Posterior vena cava (tissue), 2 donors: ENCODE measurements at regions not wholly inside any gene's neighbourhood (a gene's known extent, or its start where the extent isn't known, plus 50 kb on each side); places are given as distances from the start of the nearest gene placed in this dataset.

Experiments
- DNase-seq: peaks from one replicate; pipeline ENCODE4 v3.0.0-alpha.2; 2020; ENCODE audit warnings: low spot score
- intact Hi-C, 2 donors: fragments of 100-400 bp; cut with DNase I; formaldehyde crosslinking; loops; one replicate each; pipeline versions ENCODE4 v1.14.1 to v1.14.2; 2022 to 2023
- donor health status: DM: yes; HTN: yes; CAD: no.
- donor health status: DM: yes; HTN: yes; CAD: no.

DNA sequence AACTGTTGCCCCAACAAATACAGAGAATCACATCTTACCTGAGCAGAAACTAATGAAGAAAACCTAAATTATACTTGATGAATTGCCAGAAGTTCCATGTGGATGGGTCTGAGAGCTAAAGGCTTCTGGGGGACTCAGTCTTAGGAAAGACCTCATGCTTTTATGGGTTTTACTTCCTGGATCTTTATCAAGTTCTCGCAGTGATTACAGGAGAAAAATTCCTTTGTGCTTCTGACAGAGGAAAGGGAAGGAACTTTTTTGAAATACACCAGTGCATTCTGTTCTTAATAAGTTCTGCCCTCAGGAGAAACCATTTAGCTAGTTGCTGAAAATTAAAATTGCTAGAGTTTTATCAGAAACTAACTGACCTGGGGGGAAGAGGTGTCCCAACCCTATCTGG is 203.9 kb upstream of the KITLG start:
- intact Hi-C loops = no loop called here
- no peak for DNase-seq

DNA sequence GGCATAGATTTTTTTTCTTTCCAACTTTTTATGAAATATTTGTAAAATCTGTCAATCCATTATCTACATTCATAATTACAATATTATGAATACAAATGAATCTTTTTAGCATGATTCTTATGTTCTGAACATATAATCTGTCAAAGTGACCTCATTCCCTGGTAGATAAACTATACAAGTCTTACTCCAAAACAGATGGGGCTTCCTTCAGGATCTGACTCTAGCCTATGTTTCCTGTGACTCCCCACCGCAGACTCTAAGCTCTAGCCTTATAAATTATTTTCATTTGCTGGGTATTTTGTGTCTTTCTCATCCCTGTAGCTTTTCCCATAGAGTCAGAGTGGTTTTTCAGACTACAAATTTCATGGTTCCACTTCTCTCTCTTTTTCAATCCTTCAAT is 202.1 kb upstream of the KITLG start:
- intact Hi-C loops = no loop called here
- DNase-seq = no peak

- intact Hi-C loops = no loop called here
- DNase-seq = no peak
Measured at GRCh38 chr12:88781909-88782308, 201.6 kb upstream of the KITLG start.

- intact Hi-C loops = no loop called here
- no peak for DNase-seq
Measured at GRCh38 chr12:88778064-88778463, 197.8 kb upstream of the KITLG start.

- intact Hi-C loops = no loop called here
- DNase-seq = no peak
Measured at GRCh38 chr12:88775742-88776151, 195.5 kb upstream of the KITLG start.

DNA sequence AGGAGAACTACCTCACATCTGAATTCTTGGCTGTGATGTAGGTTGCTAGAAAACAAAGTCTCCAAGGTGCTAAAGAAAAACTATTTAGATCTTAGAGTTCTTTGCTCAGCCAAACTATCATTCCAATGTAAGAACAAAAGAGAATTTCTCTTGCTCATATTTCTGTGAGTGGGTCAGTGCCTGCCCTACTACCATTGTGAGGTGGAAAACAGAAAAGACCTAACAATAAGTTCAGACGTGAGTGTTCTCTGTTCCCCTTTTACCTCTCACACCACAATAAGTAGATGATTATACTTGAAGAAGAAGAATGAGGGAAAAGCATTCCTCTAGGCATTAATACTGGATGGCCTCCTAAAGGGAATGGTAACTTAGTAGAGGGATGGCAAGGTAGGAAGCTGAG is 187.4 kb upstream of the KITLG start:
- intact Hi-C loops = no loop called here
- no peak for DNase-seq

GRCh38 chr12:88764781-88765480 is 184.7 kb upstream of the KITLG start:
- no peak for DNase-seq
- intact Hi-C loops = no loop called here

DNA sequence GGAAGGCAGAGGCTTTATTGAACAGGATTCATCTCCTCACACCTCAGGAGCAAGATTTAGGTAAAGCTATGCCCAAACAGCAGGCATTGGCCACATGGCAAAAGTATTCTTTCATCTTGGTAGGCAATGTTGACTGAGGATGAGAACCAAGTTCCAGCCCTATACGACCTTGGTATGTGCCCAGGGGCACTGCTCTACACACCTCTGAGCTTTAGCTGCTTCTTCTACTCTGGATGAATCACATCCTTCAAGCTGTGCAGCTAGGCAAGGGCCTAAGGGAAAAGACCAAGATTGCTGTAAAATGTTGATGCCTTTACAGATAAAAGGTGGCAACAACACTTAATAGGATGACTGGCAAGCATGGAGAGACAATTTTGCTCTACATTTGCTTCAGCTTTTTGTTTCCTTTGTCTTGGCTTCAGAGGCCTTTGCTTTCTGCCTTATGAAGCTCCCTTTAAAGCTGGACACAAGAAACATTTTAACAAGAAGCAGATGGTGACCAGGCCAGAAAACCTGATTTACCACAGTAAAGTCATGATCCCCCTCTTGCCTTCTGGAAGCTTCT is 183.3 kb upstream of the KITLG start:
- DNase-seq = no peak
- intact Hi-C loops = no loop called here

DNA sequence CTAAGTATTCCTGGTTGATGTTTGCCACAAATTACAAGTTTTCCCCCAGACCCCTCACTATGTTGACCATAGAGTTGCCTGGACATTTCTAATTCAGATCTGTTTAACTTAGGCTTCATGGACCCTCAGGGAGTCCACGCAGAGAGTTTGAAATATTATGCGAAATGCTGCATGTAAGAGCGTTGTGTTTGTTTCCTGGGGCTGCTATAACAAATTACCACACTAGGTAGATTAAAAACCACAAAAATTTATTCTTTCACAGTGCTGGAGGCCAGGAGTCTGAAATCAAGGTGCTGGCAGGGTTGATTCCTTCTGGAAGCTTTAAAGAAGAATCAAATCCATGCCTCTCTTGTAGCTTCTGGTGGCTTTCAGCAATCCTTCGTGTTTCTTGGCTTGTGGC is 177.9 kb upstream of the KITLG start:
- intact Hi-C loops = no loop called here

GRCh38 chr12:88756917-88757316 is 176.6 kb upstream of the KITLG start:
- no peak for DNase-seq
- intact Hi-C loops = no loop called here

More for the DNA sequence above, 177.9 kb upstream of the KITLG start:
- no peak for DNase-seq

GRCh38 chr12:88756153-88756552 is 175.9 kb upstream of the KITLG start:
- DNase-seq = no peak
- intact Hi-C loops = no loop called here

GRCh38 chr12:88753707-88754106 is 173.4 kb upstream of the KITLG start:
- intact Hi-C loops = no loop called here
- DNase-seq = no peak

- no peak for DNase-seq
- intact Hi-C loops = no loop called here
Measured at GRCh38 chr12:88753066-88753465, 172.8 kb upstream of the KITLG start.

DNA sequence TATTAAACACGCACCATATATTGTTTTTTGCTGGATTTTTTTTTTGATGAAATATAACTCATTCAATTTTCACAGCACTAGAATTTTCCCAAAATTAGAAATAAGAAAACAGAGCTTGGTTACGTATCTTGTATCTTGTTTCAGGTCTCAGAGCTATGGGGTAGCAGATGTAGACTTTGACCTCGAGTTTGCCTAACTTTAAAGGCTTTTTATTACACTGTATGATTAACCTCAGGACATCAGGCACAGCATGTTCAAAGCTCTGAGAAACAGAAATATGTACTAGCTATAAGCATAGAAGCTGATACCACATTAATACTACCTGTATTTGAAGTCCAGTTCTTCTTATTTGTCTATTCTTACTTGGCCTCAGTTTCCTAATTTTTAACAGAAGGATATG is 171.9 kb upstream of the KITLG start:
- intact Hi-C loops = no loop called here

DNA sequence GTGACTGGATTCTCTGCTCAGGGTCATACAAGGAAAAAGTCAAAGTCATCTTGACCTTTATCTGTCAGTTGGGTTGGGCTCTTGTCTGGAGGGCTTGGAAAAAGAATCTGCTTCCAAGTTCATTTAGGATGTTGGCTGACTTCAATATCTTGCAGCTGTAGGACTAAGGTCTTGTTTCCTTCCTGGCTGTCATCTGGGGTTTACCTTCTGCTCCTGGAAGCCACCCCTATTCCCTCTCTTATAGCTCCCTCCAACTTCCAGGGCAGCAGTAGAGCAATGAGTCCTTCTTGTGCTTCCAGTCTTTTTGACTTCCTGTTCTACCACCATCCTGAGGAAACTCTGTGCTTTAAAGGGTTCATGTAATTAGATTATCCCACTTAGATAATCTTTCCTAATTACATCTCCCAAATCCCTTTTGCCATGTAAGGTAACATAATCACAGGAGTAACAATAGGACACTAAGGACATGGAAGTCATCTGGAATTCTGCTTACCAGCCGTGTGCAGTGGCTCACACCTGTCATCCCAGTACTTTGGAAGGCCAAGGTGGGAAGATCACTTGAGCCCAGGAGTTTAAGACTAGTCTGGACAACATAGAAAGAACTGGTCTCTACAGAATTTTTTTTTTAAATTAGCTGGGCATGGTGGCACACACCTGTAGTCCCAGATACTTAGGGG is 170.7 kb upstream of the KITLG start:
- intact Hi-C loops = no loop called here
- DNase-seq = no peak

More for the DNA sequence above, 171.9 kb upstream of the KITLG start:
- no peak for DNase-seq

GRCh38 chr12:88746386-88746785 is 166.1 kb upstream of the KITLG start:
- intact Hi-C loops = no loop called here

DNA sequence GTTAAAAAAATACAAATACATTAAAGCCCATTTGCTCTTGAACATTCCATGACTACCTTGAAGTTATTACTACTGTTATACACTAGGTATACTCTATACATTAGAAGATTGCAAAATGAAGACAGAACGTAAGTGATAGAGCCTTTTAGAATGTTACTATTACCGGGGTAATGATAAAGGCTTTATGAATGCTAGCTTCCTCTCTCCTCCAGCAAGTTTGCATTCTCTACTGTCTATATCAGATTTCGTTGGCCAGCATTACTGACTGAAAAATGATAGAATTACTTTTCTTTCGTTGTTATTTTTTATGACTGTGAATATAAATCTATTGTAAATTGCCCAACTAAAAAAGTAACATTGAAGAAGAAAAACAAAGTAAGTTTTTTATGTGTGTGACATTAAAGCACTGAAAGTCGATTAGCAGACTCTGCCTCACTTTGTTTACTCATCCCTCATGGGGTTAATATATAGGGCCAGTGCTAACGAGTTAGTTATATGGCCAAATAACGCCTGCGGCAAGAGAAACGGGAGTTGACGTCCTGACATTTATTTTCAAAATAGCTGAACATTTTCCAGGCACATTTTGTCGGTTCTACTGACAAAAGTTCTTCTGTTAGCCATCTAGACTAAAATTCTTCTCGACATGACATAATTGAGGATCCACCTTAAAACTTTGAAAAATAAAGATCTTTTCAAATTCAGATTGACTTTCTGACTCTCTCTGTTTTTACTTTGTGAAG is 163.8 kb upstream of the KITLG start:
- intact Hi-C loops = no loop called here
- no peak for DNase-seq

More at GRCh38 chr12:88746386-88746785, 166.1 kb upstream of the KITLG start:
- no peak for DNase-seq

GRCh38 chr12:88737838-88738472 is 157.7 kb upstream of the KITLG start:
- intact Hi-C loops = no loop called here
- DNase-seq = no peak

DNA sequence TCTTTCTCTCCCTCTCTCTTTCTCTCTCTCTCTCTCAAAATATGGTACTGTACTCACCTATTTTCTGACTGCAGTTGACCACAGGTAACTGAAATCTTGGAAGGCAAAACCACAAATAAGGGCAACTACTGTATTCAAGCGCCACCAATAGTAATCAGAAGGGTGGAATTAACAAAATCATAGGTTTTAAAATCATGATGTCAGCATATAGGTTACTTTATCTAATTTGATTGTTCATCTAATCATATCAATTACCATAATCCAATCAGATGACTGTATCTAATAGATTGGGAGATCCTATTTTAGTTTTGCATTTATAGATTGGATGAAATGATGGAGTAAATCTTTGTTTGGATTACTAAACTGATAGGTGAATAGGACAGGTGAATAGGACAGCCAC is 155.8 kb upstream of the KITLG start:
- intact Hi-C loops = no loop called here
- no peak for DNase-seq

GRCh38 chr12:88733008-88733407 is 152.7 kb upstream of the KITLG start:
- no peak for DNase-seq
- intact Hi-C loops = no loop called here
